KMS-11 (cell line): ENCODE measurements at regions not wholly inside any gene's neighbourhood (a gene's known extent, or its start where the extent isn't known, plus 50 kb on each side); places are given as distances from the start of the nearest gene placed in this dataset.

Experiments used
- H2AFZ ChIP-seq: fragments of 200-600 bp; sonication (generic); 2 replicates; pipeline ENCODE4 v1.6.1; 2016; ENCODE audit warnings: antibody characterized with exemption, mixed run types, low read depth
- H3K27ac ChIP-seq: fragments of 200-600 bp; sonication (generic); 2 replicates; pipeline ENCODE4 v1.6.1; 2016; ENCODE audit warnings: mild to moderate bottlenecking, mixed run types
- H3K27me3 ChIP-seq: fragments of 200-600 bp; sonication (generic); 2 replicates; pipeline ENCODE4 v1.6.1; 2017; ENCODE audit warnings: mild to moderate bottlenecking, low read depth, mixed run types, moderate library complexity; ENCODE audit not compliant: insufficient read depth
- H3K36me3 ChIP-seq: fragments of 200-600 bp; sonication (generic); 2 replicates; pipeline ENCODE4 v1.6.1; 2017; ENCODE audit warnings: mild to moderate bottlenecking, mixed run types; ENCODE audit not compliant: insufficient read depth
- H3K4me1 ChIP-seq: fragments of 200-600 bp; sonication (generic); 2 replicates; pipeline ENCODE4 v1.6.1; 2016; ENCODE audit warnings: mild to moderate bottlenecking, low read depth, mixed run types; ENCODE audit not compliant: poor library complexity, severe bottlenecking
- H3K4me2 ChIP-seq: fragments of 200-600 bp; sonication (generic); 2 replicates; pipeline ENCODE4 v1.7.0; 2016; ENCODE audit warnings: mild to moderate bottlenecking, mixed run types
- H3K4me3 ChIP-seq: fragments of 200-600 bp; sonication (generic); IDR thresholded peaks from 2 replicates; pipeline ENCODE4 v1.6.1; 2017; ENCODE audit warnings: low read depth, low read length, mixed read lengths; ENCODE audit not compliant: insufficient read depth
- H3K79me2 ChIP-seq: fragments of 200-600 bp; sonication (generic); 2 replicates; pipeline ENCODE4 v1.6.1; 2016; ENCODE audit warnings: low read depth, mixed run types; ENCODE audit not compliant: insufficient read depth
- H3K9ac ChIP-seq: fragments of 200-600 bp; sonication (generic); 2 replicates; pipeline ENCODE4 v1.6.1; 2016; ENCODE audit warnings: mild to moderate bottlenecking, mixed run types
- H4K20me1 ChIP-seq: fragments of 200-600 bp; sonication (generic); 2 replicates; pipeline ENCODE4 v1.6.1; 2016; ENCODE audit warnings: mild to moderate bottlenecking, mixed run types; ENCODE audit not compliant: insufficient read depth
- TF ChIP-seq, protein P1 (sequence below): fragments of 200-600 bp; sonication (generic); conservative IDR thresholded peaks from 2 replicates; pipeline ENCODE4 v1.6.1; 2017; ENCODE audit warnings: low read depth, mild to moderate bottlenecking, antibody characterized with exemption, low read length, moderate library complexity, mixed read lengths

DNA sequence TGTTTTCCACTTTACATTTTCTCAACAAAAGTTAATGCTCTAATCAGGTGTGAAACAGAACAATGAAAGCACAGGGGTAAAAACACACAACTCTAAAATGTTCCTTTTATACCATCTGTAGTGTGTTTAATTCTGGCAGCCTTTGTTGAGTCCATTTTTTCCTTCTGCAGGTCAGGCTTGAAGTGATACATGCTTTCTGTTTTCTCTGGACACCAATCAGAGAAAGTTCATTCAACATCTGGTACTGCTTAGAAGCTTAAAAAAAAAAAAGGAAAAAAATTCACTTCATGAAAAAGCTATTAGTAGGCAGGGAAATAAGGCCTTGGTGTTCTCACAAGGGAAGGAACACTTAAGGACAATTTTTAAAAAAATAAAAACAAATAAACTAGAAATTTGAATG is 231.3 kb upstream of the RHOBTB1 start:
- TF ChIP-seq, protein P1, sequence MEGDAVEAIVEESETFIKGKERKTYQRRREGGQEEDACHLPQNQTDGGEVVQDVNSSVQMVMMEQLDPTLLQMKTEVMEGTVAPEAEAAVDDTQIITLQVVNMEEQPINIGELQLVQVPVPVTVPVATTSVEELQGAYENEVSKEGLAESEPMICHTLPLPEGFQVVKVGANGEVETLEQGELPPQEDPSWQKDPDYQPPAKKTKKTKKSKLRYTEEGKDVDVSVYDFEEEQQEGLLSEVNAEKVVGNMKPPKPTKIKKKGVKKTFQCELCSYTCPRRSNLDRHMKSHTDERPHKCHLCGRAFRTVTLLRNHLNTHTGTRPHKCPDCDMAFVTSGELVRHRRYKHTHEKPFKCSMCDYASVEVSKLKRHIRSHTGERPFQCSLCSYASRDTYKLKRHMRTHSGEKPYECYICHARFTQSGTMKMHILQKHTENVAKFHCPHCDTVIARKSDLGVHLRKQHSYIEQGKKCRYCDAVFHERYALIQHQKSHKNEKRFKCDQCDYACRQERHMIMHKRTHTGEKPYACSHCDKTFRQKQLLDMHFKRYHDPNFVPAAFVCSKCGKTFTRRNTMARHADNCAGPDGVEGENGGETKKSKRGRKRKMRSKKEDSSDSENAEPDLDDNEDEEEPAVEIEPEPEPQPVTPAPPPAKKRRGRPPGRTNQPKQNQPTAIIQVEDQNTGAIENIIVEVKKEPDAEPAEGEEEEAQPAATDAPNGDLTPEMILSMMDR: no peak
- Histone ChIP-seq H3K4me2 (no peak overlapping the region), H3K27me3 (no peaks in the 10 kb centered on the region), H3K4me3 (no peak overlapping the region), H3K36me3 (no peaks in the 10 kb centered on the region), H3K4me1 (no peaks in the 10 kb centered on the region), H3K27ac (no peak overlapping the region), H4K20me1 (no peaks in the 10 kb centered on the region), H2AFZ (no peak overlapping the region), H3K79me2 (no peaks in the 10 kb centered on the region), H3K9ac (no peak overlapping the region)

DNA sequence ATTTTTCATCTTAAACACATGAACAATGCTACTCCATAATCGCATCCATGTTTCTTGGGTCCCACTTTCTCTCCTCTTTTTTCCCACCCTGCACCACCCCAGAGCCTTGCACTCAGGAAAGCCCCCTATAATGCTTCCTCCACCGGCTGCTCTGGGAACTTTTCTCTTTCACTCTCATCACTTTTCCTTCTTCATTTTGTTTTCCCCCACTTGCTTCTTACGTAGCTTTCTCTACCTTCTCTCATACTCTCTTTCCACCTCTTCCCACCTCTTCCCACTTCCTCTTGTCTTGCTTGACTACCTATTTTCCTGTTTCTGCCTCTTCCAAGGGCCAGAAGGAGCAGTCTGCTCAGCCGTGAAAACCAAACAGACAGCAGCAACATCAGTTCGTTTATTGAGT is 229.5 kb upstream of the RHOBTB1 start:
- no peaks in the 10 kb centered on the region for H4K20me1 ChIP-seq
- TF ChIP-seq, protein P1: no peak
- no peaks in the 10 kb centered on the region for H3K79me2 ChIP-seq

DNA sequence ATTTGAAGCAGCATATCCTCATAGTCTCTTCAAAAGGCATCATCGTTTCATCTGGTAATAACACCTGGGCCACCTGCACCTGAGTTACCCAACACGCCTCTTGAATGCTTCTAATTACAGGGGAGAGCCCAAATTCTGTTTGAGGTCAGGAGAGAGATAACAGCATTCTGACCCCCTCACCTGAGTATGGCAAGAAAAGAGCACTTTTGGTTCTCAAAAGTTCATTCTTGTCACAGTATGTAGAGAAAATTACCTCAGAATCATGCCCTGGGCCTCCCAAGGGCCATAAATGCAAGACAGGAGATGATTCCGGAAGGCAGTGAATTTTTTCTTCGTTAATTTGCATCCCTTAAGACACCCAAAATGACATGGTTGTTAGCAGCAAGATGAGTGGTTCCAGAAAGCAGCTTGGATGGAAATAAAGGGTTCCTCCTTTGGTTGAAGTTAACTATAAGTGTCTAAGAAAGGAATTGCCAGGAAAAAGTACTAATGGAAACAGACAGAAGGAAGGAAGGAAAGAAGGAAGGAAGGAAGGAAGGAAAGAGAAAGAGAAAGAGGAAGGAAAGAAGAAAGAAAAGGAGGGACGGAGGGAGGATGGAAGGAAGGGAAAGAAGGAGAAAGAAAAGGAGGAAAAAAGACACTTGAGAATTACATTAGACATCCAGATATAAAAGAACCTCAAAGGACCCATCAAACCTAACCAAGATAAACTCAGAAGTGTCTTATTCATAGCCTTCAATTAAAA is 228.4 kb upstream of the RHOBTB1 start:
- TF ChIP-seq, protein P1: no peak
- H3K9ac ChIP-seq: no peak overlapping the region
- no peak overlapping the region for H3K27ac ChIP-seq

More for the DNA sequence above, 229.5 kb upstream of the RHOBTB1 start:
- H3K4me2 ChIP-seq: no peak overlapping the region
- H3K9ac ChIP-seq: no peak overlapping the region
- H2AFZ ChIP-seq: no peak overlapping the region
- no peaks in the 10 kb centered on the region for H3K4me1 ChIP-seq
- no peak overlapping the region for H3K4me3 ChIP-seq
- H3K36me3 ChIP-seq: no peaks in the 10 kb centered on the region
- H3K27ac ChIP-seq: no peak overlapping the region
- H3K27me3 ChIP-seq: no peaks in the 10 kb centered on the region

DNA sequence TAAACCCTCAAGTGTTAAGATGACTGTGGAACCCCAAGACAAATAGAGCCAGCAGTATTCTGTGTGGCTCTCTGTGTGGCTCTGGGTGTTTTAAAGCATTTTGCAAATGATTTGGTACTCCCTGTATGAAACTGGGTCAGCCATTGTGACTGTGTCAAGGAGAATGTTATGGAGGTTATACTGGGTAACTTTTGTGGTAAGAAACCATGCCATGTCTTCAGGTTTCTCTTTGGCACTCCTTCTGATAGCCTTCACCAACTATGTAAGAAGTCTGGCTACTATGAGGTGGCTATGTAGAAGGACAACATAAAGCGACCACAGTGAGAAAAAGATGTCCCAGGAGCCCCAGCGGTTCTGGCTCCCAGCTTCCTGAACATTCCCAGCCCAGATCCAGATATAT is 226.6 kb upstream of the RHOBTB1 start:
- Histone ChIP-seq H4K20me1 (no peaks in the 10 kb centered on the region), H3K27me3 (no peaks in the 10 kb centered on the region), H3K36me3 (no peaks in the 10 kb centered on the region), H3K4me1 (no peaks in the 10 kb centered on the region), H3K4me2 (no peak overlapping the region), H3K27ac (no peak overlapping the region), H3K9ac (no peak overlapping the region), H3K4me3 (no peak overlapping the region), H2AFZ (no peak overlapping the region), H3K79me2 (no peaks in the 10 kb centered on the region)
- TF ChIP-seq, protein P1: no peak

More for the DNA sequence above, 228.4 kb upstream of the RHOBTB1 start:
- Histone ChIP-seq H3K4me3 (no peak overlapping the region), H3K4me1 (no peaks in the 10 kb centered on the region), H3K79me2 (no peaks in the 10 kb centered on the region), H3K27me3 (no peaks in the 10 kb centered on the region), H2AFZ (no peak overlapping the region), H3K4me2 (no peak overlapping the region), H4K20me1 (no peaks in the 10 kb centered on the region), H3K36me3 (no peaks in the 10 kb centered on the region)
